K562 (cell line): ENCODE measurements at regions not wholly inside any gene's neighbourhood (a gene's known extent, or its start where the extent isn't known, plus 50 kb on each side); places are given as distances from the start of the nearest gene placed in this dataset.

Experiments used
- ATAC-seq: fragments of 200-7000 bp; cut with Tn5 transposase; 3 replicates; pipeline ENCODE4 v1.9.1; 2020; ENCODE audit warnings: moderate library complexity
- BruUV-seq: library from RNA; stranded (reverse); fragments of 400-500 nt; replicated peaks from 2 replicates; lab custom pipeline; 2021; lab: Mats Ljungman, UMichigan
- CTCF ChIA-PET: fragments of 300-600 bp; formaldehyde crosslinking; extraction: SDS; loops from one replicate; lab custom pipeline; 2021; ENCODE audit warnings: low intra/inter-chr PET ratio; lab: Yijun Ruan, JAX
- POLR2A ChIA-PET: fragments of 300-600, 350-650 bp; sonication (Branson Sonifier 250); formaldehyde crosslinking; extraction: SDS; loops from one replicate; lab custom pipeline; 2021; ENCODE audit warnings: antibody characterized with exemption, inconsistent platforms; lab: Yijun Ruan, JAX
- DNase-seq, 4 experiments: peaks; one replicate each; pipeline versions ENCODE4 v3.0.0 to v3.0.0-alpha.2; 2011 to 2018; ENCODE audit warnings: low spot score in 3 of 4, mixed read lengths in 3 of 4; ENCODE audit errors: extremely low read depth in 1 of 4
- FAIRE-seq: peaks from 2 replicates; lab custom pipeline; 2011; peaks lifted over from hg19 to GRCh38; lab: Jason Lieb, UNC
- H2AFZ ChIP-seq: 2 replicates; pipeline ENCODE4 v1.6.0; 2011; ENCODE audit warnings: low read depth, low read length, control low read depth, inconsistent platforms
- H3K27ac ChIP-seq: fragments of 200-600 bp; 3 replicates; pipeline ENCODE4 v1.8.0; 2011; ENCODE audit warnings: low read depth, mild to moderate bottlenecking, control low read depth, inconsistent platforms, low read length, moderate library complexity, mixed read lengths; ENCODE audit errors: extremely low read depth
- H3K27me3 ChIP-seq, 2 experiments: fragments of 300-600 bp in 1 of 2; 2 replicates in 1 of 2; 3 replicates in 1 of 2; pipeline versions ENCODE4 v1.6.0 to v1.8.0; 2011; ENCODE audit warnings: inconsistent platforms in 2 of 2, low read length in 2 of 2, mild to moderate bottlenecking in 1 of 2, mixed read lengths in 1 of 2, moderate library complexity in 1 of 2; ENCODE audit not compliant: control insufficient read depth in 2 of 2, insufficient read depth in 2 of 2
- H3K36me3 ChIP-seq: fragments of 300-600 bp; 3 replicates; pipeline ENCODE4 v1.8.0; 2011; ENCODE audit warnings: mild to moderate bottlenecking, low read length, inconsistent platforms; ENCODE audit not compliant: control insufficient read depth, insufficient read depth
- H3K4me1 ChIP-seq, 2 experiments: fragments of 200-600 bp in 1 of 2; replicated peaks in 1 of 2; 2 replicates in 1 of 2; 3 replicates in 1 of 2; pipeline versions ENCODE4 v1.5.1 to v1.8.0; 2011; ENCODE audit warnings: inconsistent platforms in 2 of 2, low read length in 2 of 2, mild to moderate bottlenecking in 1 of 2, mixed read lengths in 1 of 2, moderate library complexity in 1 of 2; ENCODE audit not compliant: control insufficient read depth in 2 of 2, insufficient read depth in 2 of 2
- H3K4me2 ChIP-seq: 2 replicates; pipeline ENCODE4 v1.6.1; 2011; ENCODE audit warnings: low read length, control low read depth, inconsistent platforms, mixed read lengths; ENCODE audit not compliant: insufficient read depth
- H3K4me3 ChIP-seq: fragments of 200-600 bp; sonication (generic), shearing (Covaris generic); 2 replicates; pipeline ENCODE4 v1.5.1; 2016; ENCODE audit warnings: control low read depth, inconsistent platforms
- H3K79me2 ChIP-seq: fragments of 200-600 bp; 3 replicates; pipeline ENCODE4 v1.8.0; 2011; ENCODE audit warnings: low read length, inconsistent platforms; ENCODE audit not compliant: control insufficient read depth, insufficient read depth
- H3K9ac ChIP-seq, 2 experiments: 2 replicates each; pipeline versions ENCODE4 v1.6.0 to v1.6.1; 2011; ENCODE audit warnings: low read depth in 2 of 2, low read length in 2 of 2, control low read depth in 1 of 2, inconsistent platforms in 1 of 2, mild to moderate bottlenecking in 1 of 2, mixed read lengths in 1 of 2; ENCODE audit not compliant: insufficient read depth in 1 of 2
- H3K9me1 ChIP-seq: one replicate; pipeline ENCODE4 v1.6.0; 2011; ENCODE audit warnings: inconsistent platforms, mild to moderate bottlenecking, low read length, moderate library complexity; ENCODE audit not compliant: control insufficient read depth, insufficient read depth
- H3K9me3 ChIP-seq: replicated peaks from 2 replicates; pipeline ENCODE4 v1.5.1; 2011; ENCODE audit warnings: low read depth, low read length, inconsistent platforms; ENCODE audit not compliant: control insufficient read depth, insufficient read depth
- H4K20me1 ChIP-seq: replicated peaks from 2 replicates; pipeline ENCODE4 v1.6.1; 2011; ENCODE audit warnings: low read length, inconsistent platforms, mixed read lengths; ENCODE audit not compliant: control insufficient read depth, insufficient read depth
- ATF2 ChIP-seq: sonication (generic); formaldehyde crosslinking; IDR thresholded peaks from 2 replicates; pipeline ENCODE4 v1.8.1; 2022; ENCODE audit warnings: missing genetic modification reagents
- BACH1 ChIP-seq: fragments of 200-800 bp; sonication (Bioruptor generic); IDR thresholded peaks from 2 replicates; pipeline ENCODE4 v1.6.1; 2016; ENCODE audit warnings: missing genetic modification characterization, missing compliant biosample characterization
- BCOR ChIP-seq: fragments of 450-650 bp; IDR thresholded peaks from 2 replicates; pipeline ENCODE4 v1.6.1; 2016
- BRF1 ChIP-seq: IDR thresholded peaks from 3 replicates; pipeline ENCODE4 v1.6.1; 2011; ENCODE audit warnings: borderline replicate concordance, mild to moderate bottlenecking; ENCODE audit not compliant: insufficient read length; ENCODE audit errors: extremely low read depth
- CREB1 ChIP-seq, 2 experiments: sonication (generic) in 1 of 2; formaldehyde crosslinking in 1 of 2; IDR thresholded peaks; 2 replicates each; pipeline versions ENCODE4 v1.6.1 to v1.8.0; 2012 to 2022; ENCODE audit warnings: inconsistent platforms in 1 of 2, mild to moderate bottlenecking in 1 of 2, missing genetic modification reagents in 1 of 2, moderate library complexity in 1 of 2
- CSDE1 ChIP-seq, 2 experiments: fragments of 450-650 bp; IDR thresholded peaks; 2 replicates each; pipeline ENCODE4 v1.6.1; 2016; ENCODE audit warnings: mild to moderate bottlenecking in 1 of 2
- ELF1 ChIP-seq: fragments of 200-800 bp; sonication (Bioruptor generic); IDR thresholded peaks from 2 replicates; pipeline ENCODE4 v1.6.1; 2016; ENCODE audit warnings: missing genetic modification characterization, missing compliant biosample characterization
- HNRNPL ChIP-seq: fragments of 200-400 bp; formaldehyde crosslinking; IDR thresholded peaks from 2 replicates; pipeline ENCODE4 v1.6.1; 2017; ENCODE audit warnings: low read depth, mild to moderate bottlenecking, low read length
- KDM5B ChIP-seq: fragments of 200-600 bp; sonication (generic); IDR thresholded peaks from 2 replicates; pipeline ENCODE4 v1.6.1; 2012; ENCODE audit warnings: low read depth, mild to moderate bottlenecking, moderate library complexity, low read length, control low read depth, inconsistent platforms; ENCODE audit not compliant: insufficient replicate concordance
- KLF10 ChIP-seq: fragments of 250-450 bp; sonication (Bioruptor Pico); IDR thresholded peaks from 2 replicates; pipeline ENCODE4 v1.6.1; 2021; ENCODE audit warnings: matching md5 sums
- MED1 ChIP-seq: sonication (generic); formaldehyde crosslinking; IDR thresholded peaks from 2 replicates; pipeline ENCODE4 v1.8.1; 2023; ENCODE audit warnings: missing genetic modification reagents, borderline replicate concordance
- NBN ChIP-seq: fragments of 450-650 bp; IDR thresholded peaks from 2 replicates; pipeline ENCODE4 v1.6.1; 2016; ENCODE audit warnings: low read depth, mild to moderate bottlenecking
- NFYB ChIP-seq: IDR thresholded peaks from 2 replicates; pipeline ENCODE4 v1.6.1; 2011; ENCODE audit warnings: mild to moderate bottlenecking, moderate library complexity; ENCODE audit not compliant: insufficient read length; ENCODE audit errors: extremely low read depth
- PTRF ChIP-seq: fragments of 450-650 bp; IDR thresholded peaks from 2 replicates; pipeline ENCODE4 v1.6.1; 2016; ENCODE audit warnings: mild to moderate bottlenecking, missing genetic modification characterization, missing compliant biosample characterization
- PYGO2 ChIP-seq: fragments of 450-650 bp; IDR thresholded peaks from 2 replicates; pipeline ENCODE4 v1.6.1; 2016; ENCODE audit warnings: mild to moderate bottlenecking, missing genetic modification characterization, moderate library complexity, missing compliant biosample characterization
- RBFOX2 ChIP-seq: fragments of 200-400 bp; formaldehyde crosslinking; IDR thresholded peaks from 2 replicates; pipeline ENCODE4 v1.6.1; 2017; ENCODE audit warnings: low read depth, mild to moderate bottlenecking, low read length, moderate library complexity
- STAG1 ChIP-seq: sonication (generic); formaldehyde crosslinking; IDR thresholded peaks from 2 replicates; pipeline ENCODE4 v1.5.0; 2020; ENCODE audit warnings: missing genetic modification reagents, borderline replicate concordance
- STAT5A ChIP-seq: IDR thresholded peaks from 2 replicates; pipeline ENCODE4 v1.6.1; 2012; ENCODE audit warnings: low read length, inconsistent platforms, borderline replicate concordance
- WGBS: fragments of 100-300 bp; shearing (Covaris generic); methylation state at CpG from one replicate; pipeline ENCODE4 v1.1.6; 2016; ENCODE audit warnings: low coverage, mixed read lengths; ENCODE audit not compliant: insufficient coverage; ENCODE audit errors: missing lambda C conversion rate; 5-methylcytosine and 5-hydroxymethylcytosine counted together
- in situ Hi-C: fragments of 300-500 bp; cut with MboI; formaldehyde crosslinking; loops from 4 replicates; pipeline ENCODE4 v1.15.0; 2018; ENCODE audit warnings: inconsistent platforms, mixed read lengths
- intact Hi-C: fragments of 100-400 bp; cut with micrococcal nuclease; formaldehyde crosslinking; loops from 2 replicates; pipeline ENCODE4 v1.14.2; 2022
- TF ChIP-seq, protein P1 (sequence below): fragments of 250-450 bp; sonication (Bioruptor Pico); IDR thresholded peaks from 2 replicates; pipeline ENCODE4 v1.9.0; 2021; ENCODE audit warnings: mild to moderate bottlenecking, inconsistent platforms
- TF ChIP-seq, protein P2 (sequence below), 2 experiments: fragments of 450-650 bp; conservative IDR thresholded peaks; 2 replicates each; pipeline ENCODE4 v1.6.1; 2017; ENCODE audit warnings: mild to moderate bottlenecking in 2 of 2, moderate library complexity in 2 of 2

DNA sequence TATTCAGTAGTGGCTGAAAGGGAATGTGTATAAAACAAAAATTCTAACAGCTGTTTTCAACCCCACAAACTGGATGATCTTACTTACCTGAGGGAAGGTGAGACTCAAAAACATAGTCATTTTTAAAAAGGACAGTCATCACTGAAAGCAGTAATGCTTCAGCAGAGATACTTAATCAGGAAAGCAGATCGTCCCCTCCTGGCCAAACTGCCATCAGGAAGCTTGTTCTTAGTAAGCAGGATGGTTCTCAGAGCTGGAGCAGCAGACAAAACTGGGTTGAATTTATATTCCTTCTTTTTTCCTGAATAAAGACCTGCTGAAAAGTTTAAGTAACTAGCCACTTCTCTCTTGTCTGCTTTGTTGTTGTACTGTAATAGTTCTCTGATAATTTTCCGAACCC is 1156.5 kb downstream of the OLFM4 start:
- H3K27me3 ChIP-seq = no peaks in the 10 kb centered on the region
- no peaks in the 10 kb centered on the region for H3K9me3 ChIP-seq
- ChIA-PET CTCF (no interaction called here), POLR2A (no interaction called here)
- no peak for DNase-seq
- H2AFZ ChIP-seq = no peak overlapping the region
- no peaks in the 10 kb centered on the region for H3K79me2 ChIP-seq
- no peaks in the 10 kb centered on the region for H3K9me1 ChIP-seq
- no peak overlapping the region for H3K27ac ChIP-seq
- no TSS peak for BruUV-seq
- no peak overlapping the region for H3K4me2 ChIP-seq
- in situ Hi-C loops (no loop called here), intact Hi-C loops (no loop called here)
- no peak overlapping the region for H3K4me3 ChIP-seq
- ATAC-seq = no peak
- no peak for FAIRE-seq
- no peaks in the 10 kb centered on the region for H4K20me1 ChIP-seq
- no peaks in the 10 kb centered on the region for H3K4me1 ChIP-seq
- H3K9ac ChIP-seq = no peak overlapping the region
- TF ChIP-seq, protein P1, sequence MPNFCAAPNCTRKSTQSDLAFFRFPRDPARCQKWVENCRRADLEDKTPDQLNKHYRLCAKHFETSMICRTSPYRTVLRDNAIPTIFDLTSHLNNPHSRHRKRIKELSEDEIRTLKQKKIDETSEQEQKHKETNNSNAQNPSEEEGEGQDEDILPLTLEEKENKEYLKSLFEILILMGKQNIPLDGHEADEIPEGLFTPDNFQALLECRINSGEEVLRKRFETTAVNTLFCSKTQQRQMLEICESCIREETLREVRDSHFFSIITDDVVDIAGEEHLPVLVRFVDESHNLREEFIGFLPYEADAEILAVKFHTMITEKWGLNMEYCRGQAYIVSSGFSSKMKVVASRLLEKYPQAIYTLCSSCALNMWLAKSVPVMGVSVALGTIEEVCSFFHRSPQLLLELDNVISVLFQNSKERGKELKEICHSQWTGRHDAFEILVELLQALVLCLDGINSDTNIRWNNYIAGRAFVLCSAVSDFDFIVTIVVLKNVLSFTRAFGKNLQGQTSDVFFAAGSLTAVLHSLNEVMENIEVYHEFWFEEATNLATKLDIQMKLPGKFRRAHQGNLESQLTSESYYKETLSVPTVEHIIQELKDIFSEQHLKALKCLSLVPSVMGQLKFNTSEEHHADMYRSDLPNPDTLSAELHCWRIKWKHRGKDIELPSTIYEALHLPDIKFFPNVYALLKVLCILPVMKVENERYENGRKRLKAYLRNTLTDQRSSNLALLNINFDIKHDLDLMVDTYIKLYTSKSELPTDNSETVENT (CRISPR knock-in tag) = no peak
- TF ChIP-seq BACH1 (tag) = no peak
- TF ChIP-seq BRF1 = no peak
- TF ChIP-seq NFYB = no peak
- TF ChIP-seq, protein P2, sequence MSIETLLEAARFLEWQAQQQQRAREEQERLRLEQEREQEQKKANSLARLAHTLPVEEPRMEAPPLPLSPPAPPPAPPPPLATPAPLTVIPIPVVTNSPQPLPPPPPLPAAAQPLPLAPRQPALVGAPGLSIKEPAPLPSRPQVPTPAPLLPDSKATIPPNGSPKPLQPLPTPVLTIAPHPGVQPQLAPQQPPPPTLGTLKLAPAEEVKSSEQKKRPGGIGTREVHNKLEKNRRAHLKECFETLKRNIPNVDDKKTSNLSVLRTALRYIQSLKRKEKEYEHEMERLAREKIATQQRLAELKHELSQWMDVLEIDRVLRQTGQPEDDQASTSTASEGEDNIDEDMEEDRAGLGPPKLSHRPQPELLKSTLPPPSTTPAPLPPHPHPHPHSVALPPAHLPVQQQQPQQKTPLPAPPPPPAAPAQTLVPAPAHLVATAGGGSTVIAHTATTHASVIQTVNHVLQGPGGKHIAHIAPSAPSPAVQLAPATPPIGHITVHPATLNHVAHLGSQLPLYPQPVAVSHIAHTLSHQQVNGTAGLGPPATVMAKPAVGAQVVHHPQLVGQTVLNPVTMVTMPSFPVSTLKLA (conservative IDR thresholded peaks at IDR 0.05) = no peak
- TF ChIP-seq PYGO2 (tag) = no peak
- TF ChIP-seq NBN = no peak
- no peak for TF ChIP-seq HNRNPL
- TF ChIP-seq KDM5B = no peak
- no peak for TF ChIP-seq STAG1 (CRISPR knock-in tag)
- no peak for TF ChIP-seq PTRF (tag)
- no peak for TF ChIP-seq ELF1 (tag)
- TF ChIP-seq ATF2 (CRISPR knock-in tag) = no peak
- no peak for TF ChIP-seq STAT5A
- no peak for TF ChIP-seq BCOR
- no peak for TF ChIP-seq KLF10 (CRISPR knock-in tag)
- TF ChIP-seq CSDE1 (IDR thresholded peaks at IDR 0.05) = no peak
- no peak for TF ChIP-seq MED1 (CRISPR knock-in tag)
- TF ChIP-seq CREB1 (IDR thresholded peaks at IDR 0.05) = no peak
- TF ChIP-seq CREB1 (CRISPR knock-in tag; IDR thresholded peaks at IDR 0.05) = no peak
- TF ChIP-seq RBFOX2 = no peak
- no peaks in the 10 kb centered on the region for H3K36me3 ChIP-seq
- 0% methylated on average over 2 of the region's 2 CpGs for WGBS
